Iris pigment epithelial cell (primary cell): ENCODE measurements at regions not wholly inside any gene's neighbourhood (a gene's known extent, or its start where the extent isn't known, plus 50 kb on each side); places are given as distances from the start of the nearest gene placed in this dataset.
"Not testable (repeated sequence)": the region's sequence is repeated elsewhere in the genome, so short reads cannot be mapped to it uniquely, and the experiment has no call there.

ENCODE experiments used
- DNase-seq: peaks from one replicate; pipeline ENCODE4 v3.0.0-alpha.2; 2011; ENCODE audit warnings: low read depth

DNA sequence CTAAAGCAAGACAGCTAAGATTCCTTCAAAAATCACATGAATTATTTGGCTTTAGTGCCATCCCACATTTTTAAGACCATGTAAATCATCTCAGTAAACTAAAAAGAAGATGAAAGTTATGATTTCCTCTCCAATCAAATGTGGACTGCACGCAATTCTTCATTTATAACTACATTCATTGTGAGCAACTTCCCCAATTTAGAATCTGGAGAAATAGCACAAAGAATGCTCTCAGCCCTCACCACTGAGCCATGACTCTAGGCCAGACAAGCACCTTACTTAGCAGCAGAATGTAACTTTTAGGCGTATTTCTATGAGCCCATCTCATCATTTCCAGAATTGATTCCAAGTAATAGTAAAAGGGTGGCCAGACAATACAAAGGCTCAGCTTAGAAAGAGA, 616.6 kb downstream of the TLE1 start:
- no peak for DNase-seq

DNA sequence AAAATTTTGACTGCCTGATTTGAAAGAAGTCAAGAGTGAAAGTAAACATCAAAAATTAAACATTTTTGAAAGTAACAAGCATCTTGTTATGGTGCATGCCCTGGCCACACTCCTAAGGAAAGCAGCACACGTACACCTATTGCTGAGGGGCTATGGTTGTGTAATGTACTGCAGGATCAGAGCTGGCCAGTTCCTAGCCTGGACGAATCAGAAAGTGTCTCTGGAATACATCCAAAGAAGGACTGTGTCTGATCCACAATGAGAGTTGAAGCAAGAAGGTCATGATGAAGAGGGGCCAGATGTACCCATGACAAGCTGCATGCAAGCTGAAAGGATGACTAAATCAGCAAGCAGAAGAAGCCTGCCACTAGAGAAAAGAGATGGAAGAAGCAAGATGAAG, 618.2 kb downstream of the TLE1 start:
- DNase-seq, result no peak

DNA sequence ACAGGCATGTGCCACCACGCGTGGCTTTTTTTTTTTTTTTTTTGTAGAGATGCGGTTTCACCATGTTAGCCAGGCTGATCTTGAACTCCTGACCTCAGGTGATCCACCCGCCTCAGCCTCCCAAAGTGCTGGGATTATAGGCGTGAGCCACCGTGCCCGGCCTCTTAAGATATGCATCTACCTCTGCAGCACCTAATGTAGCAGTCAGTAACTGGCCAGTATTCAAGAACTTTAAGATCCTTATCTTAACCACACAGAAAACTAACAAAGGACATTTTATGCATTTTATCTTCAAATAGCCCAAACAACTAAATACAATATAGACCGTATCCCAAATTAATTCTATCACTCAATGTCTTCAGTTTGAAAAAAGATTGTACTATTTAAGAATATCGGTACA, 618.7 kb downstream of the TLE1 start:
- DNase-seq, result no peak

DNA sequence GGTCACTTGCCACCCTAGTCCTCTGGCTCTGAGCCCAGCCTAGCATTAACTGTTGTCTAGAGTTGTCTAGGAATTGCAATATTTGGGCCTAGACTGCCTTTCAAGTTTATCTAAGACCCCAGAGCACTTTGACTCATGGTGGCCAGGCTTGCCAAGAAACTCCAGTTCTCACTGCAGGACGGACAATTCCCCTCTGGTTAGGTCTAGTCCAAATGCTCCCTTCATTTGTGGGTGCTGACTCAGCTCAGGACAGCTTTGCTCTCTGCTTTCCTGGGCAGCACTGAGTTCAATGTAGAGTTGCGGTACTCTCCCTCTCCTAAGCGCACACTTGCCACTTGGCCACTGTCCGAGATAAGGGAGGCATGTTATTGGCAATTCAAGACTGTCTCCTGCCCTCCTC, 619.4 kb downstream of the TLE1 start:
- peak; percentile 47 for DNase-seq

DNA sequence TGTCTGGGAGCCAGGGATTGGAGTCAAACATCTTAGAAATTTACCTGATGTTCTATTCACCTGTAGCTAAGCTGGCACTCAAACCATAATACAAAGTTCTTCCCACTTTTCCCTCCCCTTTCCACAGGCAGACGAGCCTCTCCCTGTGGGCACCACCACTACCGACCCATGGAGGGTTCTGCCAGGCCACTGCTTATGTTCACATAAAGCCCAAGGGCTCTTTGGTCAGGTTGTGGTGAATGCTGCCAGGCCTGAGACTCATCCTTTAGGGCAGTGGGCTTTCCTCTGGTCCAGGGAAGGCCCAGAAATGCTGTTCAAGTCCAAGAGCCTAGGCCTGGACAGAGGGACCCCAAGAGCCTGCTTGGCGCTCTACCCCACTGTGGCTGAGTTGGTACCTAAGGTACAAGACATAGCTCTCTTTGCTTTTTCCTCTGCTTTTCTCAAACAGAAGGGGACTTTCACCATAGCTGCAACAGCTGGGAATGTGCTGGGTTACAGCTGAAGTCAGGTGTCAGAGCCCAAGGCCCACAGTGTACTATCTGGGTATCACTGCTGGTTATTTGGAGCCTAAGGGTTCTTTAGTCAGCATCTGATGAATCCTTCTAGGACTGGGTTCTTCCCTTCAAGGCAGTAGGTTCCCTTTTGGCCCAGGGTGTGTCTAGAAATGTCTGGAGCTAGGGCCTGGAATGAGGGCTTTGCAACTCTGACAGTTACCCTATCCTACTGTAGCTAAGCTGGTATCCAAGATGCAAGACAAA, 620.1 kb downstream of the TLE1 start:
- no peak for DNase-seq

DNA sequence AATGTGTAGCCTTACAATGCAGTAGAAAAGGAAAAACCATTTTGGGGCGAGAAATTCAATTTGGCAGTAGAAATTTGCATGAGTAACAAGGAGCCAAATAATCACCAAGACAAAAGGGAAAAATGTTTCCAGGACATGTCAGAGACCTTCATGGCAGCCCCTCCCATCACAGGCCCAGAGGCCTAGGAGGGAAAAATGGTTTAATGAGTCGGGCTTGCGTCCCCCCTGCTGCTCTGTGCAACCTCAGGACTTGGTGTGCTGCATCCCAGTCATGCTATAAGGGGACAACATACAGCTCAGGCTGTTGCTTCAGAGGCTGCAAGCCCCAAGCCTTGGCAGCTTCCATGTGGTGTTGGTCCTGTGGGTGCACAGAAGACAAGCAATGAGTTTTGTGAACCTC, 626.4 kb downstream of the TLE1 start:
- DNase-seq, result not testable (repeated sequence)

DNA sequence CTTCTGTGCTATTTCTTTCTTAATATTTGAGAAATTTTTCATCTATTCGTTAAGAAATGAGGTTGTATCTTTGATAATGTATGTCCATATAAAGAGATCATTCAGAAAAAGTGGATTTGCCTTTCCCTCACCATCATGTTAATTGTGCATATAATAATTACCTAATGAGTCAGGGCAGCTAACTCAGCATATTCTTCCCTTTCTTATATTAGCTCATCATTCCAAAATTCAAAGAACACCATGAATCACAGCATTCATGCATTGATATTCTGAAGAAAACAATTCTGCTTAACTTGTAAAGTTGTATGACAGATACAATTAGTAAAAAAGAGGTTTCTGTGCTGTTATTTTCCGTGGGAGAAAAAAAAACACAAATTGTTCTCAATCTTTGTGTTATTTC, 630.6 kb downstream of the TLE1 start:
- DNase-seq, result no peak

DNA sequence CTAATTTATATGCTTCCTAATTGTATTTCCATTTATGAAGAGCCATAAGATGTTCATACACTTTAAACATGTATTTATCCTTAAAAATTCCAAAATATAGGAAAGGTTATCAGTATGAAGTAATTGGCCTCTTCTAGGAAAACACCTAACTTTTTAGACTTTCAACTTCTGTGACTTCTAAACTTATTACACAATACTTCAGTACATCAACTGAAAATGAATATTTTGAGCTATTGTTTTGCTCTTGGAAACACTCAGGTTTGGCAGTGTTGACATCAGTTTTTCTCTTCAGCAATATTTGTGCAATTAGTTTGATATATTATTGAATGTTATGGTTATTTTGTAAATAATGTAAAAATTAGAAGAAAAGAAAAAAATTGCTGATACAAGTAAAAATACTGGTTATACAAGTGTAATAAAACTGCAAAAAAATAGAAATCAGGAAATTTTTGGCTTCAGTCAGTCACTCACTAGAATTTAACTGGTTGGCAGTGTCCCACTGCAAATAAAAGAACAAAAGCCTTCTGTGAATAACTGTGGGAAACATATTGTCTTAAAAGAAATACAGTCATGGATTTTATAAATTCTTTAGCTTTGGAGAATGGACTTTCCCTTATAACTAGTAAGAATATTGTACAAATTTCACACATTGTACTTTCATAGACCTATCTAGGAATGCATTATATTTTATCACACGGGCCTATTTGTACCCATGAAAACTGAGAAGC, 635.9 kb downstream of the TLE1 start:
- DNase-seq, result peak; percentile 17

DNA sequence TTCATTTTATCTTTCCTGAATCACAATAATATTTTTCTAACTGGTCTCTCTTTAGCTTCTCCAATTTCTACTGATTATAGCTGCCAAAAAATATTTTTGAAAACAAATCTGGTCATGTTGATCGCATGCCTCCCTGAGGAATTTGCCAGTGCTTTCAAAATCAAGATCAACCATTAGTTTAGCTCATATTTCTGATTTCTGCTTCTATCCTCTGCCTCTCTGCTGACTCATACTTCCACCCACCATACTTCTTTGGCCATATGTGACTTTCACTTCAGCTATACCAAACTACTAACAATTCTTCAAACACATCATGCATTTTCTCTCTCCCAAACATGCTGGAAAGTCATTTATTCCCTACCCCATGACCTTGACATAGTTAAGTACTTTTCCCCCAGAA, 636.5 kb downstream of the TLE1 start:
- peak; percentile 85 for DNase-seq

DNA sequence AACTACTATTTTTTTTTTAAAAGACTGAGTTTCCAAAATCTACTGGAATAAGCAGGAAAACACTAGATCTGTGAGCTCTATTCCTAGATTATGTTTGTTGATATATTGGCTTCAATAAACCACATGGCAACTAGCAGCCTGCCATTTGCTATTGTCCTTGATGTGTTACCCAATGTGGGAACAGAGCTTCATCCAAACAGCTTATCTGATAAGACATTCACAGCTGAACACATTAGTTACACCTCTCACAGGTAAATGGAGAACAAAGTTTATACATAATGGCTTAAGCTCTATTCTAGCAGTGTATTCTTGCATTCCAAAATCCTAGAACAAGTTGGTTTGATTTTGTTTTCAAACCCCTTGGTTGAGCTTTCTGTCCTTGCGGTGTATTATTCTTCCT, 642.1 kb downstream of the TLE1 start:
- DNase-seq, result no peak

DNA sequence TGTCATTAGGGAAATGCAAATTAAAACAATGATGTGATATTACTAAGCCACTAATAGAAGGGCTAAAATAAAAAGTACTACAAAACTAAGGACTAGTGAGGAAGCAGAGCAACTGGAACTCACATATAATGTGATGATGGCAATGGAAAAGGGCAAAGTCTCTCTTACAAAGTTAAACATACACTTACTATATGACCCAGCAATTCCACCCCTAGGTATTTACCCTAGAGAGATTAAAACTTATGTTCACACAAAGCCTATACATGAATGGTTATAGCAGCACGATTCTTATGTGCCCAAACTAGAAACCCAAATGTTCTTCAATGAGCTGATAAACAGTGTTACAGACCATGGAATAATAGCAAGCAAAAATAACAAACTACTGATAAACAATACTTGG, 643.7 kb downstream of the TLE1 start:
- no peak for DNase-seq

DNA sequence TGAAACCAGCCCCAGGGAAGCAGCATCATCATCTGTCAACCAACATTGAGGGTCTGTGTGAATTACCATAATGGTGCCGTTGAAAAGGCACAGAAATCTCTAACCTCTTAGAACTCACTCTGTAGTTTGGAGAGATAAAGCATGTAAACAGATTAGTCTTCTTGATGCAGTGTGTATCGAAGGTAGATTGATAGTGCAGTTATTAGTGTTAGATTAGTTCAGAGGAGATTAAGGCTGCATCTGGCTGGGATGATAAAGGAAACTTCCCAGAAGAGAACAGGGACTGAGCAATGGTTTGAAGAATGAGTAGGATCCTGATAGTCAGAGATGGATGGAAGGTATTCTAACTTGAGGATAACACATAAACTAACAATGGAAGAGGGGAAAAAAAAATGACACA, 651.5 kb downstream of the TLE1 start:
- DNase-seq, result no peak

DNA sequence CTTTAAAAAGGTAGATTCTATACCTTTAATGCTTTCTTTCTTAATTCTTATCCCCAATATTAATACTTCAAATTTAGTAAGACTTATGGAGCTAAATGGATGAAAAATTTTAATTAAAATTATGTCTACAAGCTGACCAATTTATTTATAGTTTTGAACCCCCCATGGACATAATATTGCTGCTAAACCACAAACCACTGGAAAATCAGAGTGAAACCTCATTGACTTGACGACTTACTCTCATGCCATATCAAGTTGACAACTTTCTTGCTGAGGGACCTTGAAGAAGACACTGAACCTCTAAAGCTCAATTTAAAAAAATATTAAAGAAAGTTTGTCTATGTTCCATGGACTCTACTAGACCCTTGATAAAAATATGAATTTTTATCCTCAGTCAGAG, 653.7 kb downstream of the TLE1 start:
- DNase-seq, result no peak

DNA sequence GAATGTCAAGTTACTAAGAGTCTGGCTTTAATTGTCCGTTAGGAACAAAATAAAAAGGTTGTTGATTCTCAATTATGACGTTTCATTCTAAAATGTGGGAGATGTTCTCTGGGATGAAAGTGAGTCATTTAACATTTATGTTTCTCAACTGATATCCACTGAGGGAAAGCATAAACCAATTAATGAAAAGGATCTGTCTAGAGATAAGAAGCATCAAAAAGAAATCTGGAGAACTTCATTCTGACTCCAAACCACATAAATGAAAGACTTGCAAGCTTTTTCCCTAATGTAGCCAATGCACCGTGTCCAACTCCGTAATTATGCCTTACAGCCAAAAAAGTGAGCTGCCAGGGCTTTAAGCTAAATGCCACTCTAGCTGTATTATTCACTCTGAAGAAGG, 654.2 kb downstream of the TLE1 start:
- peak; percentile 85 for DNase-seq

DNA sequence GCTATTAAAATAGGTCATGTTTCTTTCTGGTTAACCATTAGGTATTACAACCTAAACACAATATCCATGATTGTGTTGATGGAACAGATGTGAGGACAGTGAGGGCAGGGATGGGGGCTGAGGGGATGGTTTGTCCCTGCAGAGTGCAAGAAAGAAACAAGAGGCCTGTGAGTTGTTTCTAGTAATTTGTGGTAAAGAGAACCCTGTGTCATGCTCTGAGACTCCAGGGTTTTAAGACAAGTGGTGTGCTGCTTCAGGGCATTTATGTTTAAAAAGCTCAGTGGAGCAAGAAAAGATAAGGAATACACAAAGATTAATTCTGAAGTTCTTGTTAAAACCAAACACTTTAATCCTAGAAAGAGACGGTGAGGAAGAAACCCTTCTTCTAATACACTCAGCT, 656.5 kb downstream of the TLE1 start:
- DNase-seq, result peak; percentile 57

DNA sequence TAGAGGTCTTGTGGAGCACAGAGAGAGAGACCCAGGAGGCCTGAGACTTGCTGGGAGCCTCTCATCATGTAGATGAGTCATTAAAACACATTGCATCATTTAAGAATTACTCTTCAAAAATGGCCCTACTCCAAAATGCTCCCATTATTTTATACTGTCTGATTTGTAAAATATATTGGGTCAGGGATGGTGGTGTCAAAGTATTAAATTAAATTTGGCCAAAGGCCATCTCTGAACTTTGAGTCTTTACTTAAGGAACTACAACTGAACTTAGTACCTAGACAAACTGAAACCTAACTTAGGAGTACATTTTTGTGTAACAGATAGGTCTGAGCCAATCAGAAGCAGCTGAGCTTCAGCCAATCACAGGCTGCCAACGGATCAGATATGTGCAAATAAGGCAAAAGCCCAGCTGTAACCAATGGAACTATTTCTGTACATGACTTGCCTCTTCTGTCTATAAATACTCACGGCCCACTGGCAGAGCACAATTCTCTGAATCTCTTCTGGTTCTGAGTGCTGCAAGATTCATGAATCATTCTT, 657.2 kb downstream of the TLE1 start:
- peak; percentile 94 for DNase-seq

DNA sequence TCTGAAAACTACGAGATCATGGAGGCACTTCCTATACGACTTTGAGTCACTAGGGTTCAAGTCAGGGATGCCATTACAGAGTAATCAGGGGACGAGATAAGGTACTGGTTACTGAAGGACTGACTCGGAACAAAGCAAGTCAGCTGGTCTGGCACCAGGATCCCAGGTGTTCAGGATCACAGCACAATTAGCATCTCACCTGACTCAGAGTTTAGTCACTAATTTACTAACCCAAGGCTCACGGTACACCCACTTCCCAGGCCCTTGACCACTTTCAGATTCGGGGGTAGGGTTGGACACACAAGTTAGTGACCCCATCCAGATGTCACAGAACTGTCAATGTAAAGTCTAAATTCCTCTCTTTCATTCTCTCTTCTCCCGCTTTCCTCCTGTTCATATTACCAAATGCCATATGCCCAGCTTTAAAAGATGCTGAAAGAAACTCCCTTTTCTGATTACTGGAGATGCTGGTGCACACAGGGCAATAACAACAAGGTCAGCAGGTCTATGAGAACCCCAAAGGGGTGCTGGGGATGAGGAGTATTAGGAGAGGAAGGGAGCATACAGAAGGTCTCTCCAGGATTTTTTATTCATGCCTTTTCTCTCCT, 657.8 kb downstream of the TLE1 start:
- DNase-seq, result no peak

DNA sequence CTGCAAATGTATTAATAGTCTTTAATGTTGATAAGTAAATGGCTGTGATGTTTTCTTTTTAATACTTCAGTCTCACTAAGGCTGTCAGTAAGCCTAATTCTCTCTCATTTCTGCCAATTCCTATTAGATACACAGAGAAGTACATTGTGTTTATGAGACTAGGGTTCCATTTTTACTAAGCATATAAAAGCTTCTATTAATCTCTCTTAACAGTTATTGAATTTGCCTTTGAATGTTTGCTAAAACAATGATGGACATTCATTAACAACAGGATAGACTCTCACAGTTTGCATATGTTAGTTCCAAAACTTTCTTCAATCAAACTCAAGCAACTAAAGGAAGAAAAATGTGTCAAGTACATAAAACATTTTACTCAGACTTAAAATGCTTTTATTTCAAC, 659.3 kb downstream of the TLE1 start:
- no peak for DNase-seq

DNA sequence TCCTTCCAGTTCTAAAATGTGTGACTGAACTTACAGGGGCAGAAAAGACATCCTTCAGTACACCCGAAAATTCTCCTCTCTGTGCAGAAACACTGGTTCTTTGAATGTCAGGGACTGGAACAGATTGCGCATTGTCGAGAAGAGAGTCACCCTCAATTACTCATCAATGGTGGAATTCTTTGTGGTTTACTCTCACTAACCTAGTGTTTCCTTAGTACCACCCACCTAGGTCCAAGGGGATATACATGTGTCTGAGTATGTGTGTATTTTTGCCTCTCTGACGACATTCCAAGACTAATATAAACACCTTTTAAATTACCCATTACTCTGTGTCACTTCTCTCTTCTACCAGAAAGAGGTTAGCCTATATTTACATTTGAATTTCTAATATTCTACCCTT, 660.8 kb downstream of the TLE1 start:
- DNase-seq, result peak; percentile 98

DNA sequence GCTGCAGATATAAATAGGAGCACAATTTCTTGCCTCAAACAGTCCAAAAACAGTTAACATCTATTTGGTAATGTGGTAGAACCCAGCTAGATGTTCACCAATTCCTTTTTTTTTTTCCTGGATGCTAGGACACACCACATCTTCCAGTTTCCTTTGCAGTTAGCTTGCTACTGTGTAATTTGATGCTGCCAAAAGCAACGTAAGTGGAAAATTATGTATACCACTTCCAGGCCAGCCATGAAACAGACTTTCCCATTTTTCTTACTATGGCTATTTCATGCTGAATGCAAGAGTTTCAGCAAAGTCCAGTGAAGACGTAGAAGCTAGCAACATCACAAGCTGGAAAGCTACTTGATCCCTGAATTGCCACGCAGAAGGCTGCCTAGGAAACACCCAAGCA, 667.2 kb downstream of the TLE1 start:
- peak; percentile 31 for DNase-seq

DNA sequence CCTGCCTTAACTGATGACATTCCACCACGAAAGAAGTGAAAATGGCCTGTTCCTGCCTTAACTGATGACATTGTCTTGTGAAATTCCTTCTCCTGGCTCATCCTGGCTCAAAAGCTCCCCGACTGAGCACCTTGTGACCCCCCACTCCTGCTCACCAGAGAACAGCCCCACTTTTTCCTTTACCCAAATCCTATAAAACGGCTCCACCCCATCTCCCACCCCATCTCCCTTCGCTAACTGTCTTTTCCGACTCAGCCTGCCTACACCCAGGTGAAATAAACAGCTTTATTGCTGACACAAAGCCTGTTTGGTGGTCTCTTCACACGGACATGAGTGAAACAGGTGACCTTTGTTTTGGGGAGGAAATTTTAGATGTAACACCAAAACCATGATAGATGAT, 674.4 kb downstream of the TLE1 start:
- not testable (repeated sequence) for DNase-seq

DNA sequence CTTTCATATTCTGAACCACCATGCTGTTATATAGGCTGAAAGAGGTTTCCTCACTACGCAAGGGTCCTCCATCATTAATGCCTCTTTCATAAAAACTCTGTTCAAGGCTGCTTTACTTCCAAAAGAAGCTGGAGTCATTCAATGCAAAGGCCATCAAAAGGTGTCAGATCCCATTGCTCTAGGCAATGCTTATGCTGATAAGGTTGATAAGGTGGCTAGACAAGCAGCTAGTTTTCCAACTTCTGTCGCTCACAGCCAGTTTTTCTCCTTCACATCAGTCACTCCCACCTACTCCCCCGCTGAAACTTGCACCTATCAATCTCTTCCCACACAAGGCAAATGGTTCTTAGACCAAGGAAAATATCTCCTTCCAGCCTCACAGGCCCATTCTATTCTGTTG, 676.2 kb downstream of the TLE1 start:
- DNase-seq, result not testable (repeated sequence)

DNA sequence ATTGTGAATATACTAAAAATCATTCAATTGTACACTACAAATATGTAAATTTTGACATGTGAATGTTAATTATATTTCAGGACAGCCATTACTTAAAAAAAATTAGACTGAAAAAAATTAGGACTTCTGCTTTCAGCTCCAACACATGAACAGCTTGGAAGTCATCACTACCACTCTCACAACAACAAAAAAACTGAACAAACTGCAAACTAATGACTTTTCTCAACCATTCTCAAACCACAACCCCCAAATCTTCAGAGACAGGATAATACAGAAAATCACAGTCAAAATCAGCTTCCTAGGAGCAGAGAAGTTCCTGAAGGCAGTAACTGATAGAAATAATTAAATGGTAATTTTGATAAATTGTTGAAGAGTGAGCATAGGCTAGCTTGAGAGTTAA, 686.4 kb downstream of the TLE1 start:
- no peak for DNase-seq
